ENCODE measurements at regions not wholly inside any gene's neighbourhood (a gene's known extent, or its start where the extent isn't known, plus 50 kb on each side); places are given as distances from the start of the nearest gene placed in this dataset.
"Not testable (repeated sequence)": the region's sequence is repeated elsewhere in the genome, so short reads cannot be mapped to it uniquely, and the experiment has no call there.

- TF ChIP-seq CTCF (IDR thresholded peaks at IDR 0.05 in 8 of 11, conservative IDR thresholded peaks at IDR 0.05 in 3 of 11); POLR2A (IDR thresholded peaks at IDR 0.05): not testable (repeated sequence)
- peak in 1 of 3 donors; percentile 33 for TF ChIP-seq POLR2AphosphoS5 (IDR thresholded peaks at IDR 0.05)
Measured at GRCh38 chr4:82274700-82275099, 99.1 kb downstream of the HNRNPD start.

Measured in spleen (tissue), 7 donors.